Activated CD4-positive, alpha-beta T cell treated with anti-CD3 and anti-CD28 coated beads, Interleukin-2, amount 10 ng/mL, durations not matched to agents 7 days and 5 days (primary cell): ENCODE measurements at regions not wholly inside any gene's neighbourhood (a gene's known extent, or its start where the extent isn't known, plus 50 kb on each side); places are given as distances from the start of the nearest gene placed in this dataset.

Experiments
- CTCF ChIA-PET: fragments of 350-600 bp; sonication (Branson Sonifier 250); formaldehyde crosslinking; loops from one replicate; lab custom pipeline; 2021; ENCODE audit warnings: antibody characterized with exemption; lab: Charles Lee
- POLR2A ChIA-PET: fragments of 350-600 bp; sonication (Branson Sonifier 250); formaldehyde crosslinking; loops from one replicate; lab custom pipeline; 2021; ENCODE audit warnings: antibody characterized with exemption; lab: Charles Lee
- DNase-seq: peaks from one replicate; pipeline ENCODE4 v3.0.0-alpha.2; 2020
- H3K27ac Mint-ChIP-seq: one replicate; pipeline ENCODE4 v1.8.0; 2021; ENCODE audit warnings: mild to moderate bottlenecking, moderate library complexity, mixed read lengths
- H3K27me3 Mint-ChIP-seq: one replicate; pipeline ENCODE4 v1.8.0; 2021; ENCODE audit warnings: mixed read lengths
- H3K36me3 Mint-ChIP-seq: one replicate; pipeline ENCODE4 v1.8.0; 2021; ENCODE audit warnings: low read depth, mixed read lengths
- H3K4me1 Mint-ChIP-seq: one replicate; pipeline ENCODE4 v1.8.0; 2021; ENCODE audit warnings: mixed read lengths
- H3K4me3 Mint-ChIP-seq: one replicate; pipeline ENCODE4 v1.8.0; 2021; ENCODE audit warnings: mild to moderate bottlenecking, moderate library complexity, mixed read lengths
- H3K9me3 Mint-ChIP-seq: one replicate; pipeline ENCODE4 v1.8.0; 2021; ENCODE audit warnings: mixed read lengths

DNA sequence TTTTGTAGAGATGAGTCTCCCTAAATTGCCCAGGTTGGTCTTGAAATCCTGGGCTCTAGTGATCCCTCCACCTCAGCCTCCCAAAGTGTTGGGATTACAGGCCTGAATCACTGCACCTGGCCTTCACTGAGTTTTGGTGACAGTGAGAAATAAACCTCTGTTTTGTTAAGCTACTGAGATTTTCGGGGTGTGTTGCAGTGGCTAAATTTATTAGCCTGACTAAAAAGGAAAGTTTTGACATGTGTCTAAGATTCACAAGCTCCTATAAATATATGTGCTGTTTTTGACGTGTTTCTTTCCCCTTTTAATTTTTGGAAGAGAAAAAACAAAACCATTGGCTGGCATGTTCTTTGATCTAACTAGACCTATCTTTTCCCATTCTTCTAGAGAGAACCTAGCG lies 190.5 kb upstream of the MC4R start:
- no peaks in the 10 kb centered on the region for H3K4me1 Mint-ChIP-seq
- no peak overlapping the region for H3K27ac Mint-ChIP-seq
- no peak for DNase-seq
- CTCF ChIA-PET, result no interaction called here
- POLR2A ChIA-PET, result no interaction called here
- no peak overlapping the region for H3K4me3 Mint-ChIP-seq
- no peaks in the 10 kb centered on the region for H3K9me3 Mint-ChIP-seq
- no peaks in the 10 kb centered on the region for H3K36me3 Mint-ChIP-seq
- no peaks in the 10 kb centered on the region for H3K27me3 Mint-ChIP-seq

DNA sequence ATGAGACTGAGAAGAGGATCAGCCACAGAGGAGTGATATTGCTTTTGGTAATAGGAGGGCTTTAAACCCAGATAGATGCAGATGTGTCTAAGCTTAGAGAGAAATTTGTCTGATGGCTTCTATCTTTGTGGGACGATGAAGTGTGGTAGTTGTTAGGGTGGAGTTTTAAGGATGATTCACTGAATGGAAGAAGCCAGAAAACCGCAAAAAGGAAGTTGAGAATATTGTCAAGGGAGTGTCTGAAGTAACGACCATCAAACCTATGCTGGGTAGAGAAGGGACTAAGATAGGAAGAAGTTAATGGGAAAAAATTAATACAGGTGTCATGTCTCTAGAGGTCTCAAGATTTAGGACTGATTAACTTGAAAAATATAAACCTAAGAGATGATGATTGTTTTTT lies 195.6 kb upstream of the MC4R start:
- Mint-ChIP-seq H3K27ac (no peak overlapping the region), H3K4me1 (no peaks in the 10 kb centered on the region), H3K36me3 (no peaks in the 10 kb centered on the region), H3K9me3 (no peaks in the 10 kb centered on the region), H3K4me3 (no peak overlapping the region), H3K27me3 (no peaks in the 10 kb centered on the region)
- ChIA-PET POLR2A (no interaction called here), CTCF (no interaction called here)
- no peak for DNase-seq

DNA sequence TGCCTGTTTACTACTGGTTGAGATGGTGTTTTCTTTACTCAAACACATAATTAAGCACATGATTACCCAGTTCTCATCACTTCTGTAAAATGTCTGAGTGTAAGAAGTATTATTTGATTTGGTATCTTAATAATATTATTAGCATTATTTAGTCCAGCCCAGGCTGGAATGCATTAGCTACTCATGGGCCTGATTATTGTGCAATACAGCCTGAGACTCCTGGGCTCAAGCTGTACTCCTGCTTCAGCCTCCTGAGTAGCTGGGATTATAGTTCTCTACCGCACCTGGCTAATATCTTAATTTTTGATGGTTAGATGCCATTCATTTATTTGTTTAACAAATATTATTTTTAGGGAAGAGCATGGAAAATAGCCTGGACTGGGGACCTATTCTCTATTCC lies 197.6 kb upstream of the MC4R start:
- no peak overlapping the region for H3K4me3 Mint-ChIP-seq
- H3K9me3 Mint-ChIP-seq, result no peaks in the 10 kb centered on the region
- no peaks in the 10 kb centered on the region for H3K27me3 Mint-ChIP-seq
- H3K4me1 Mint-ChIP-seq, result no peaks in the 10 kb centered on the region
- ChIA-PET CTCF (no interaction called here), POLR2A (no interaction called here)
- H3K27ac Mint-ChIP-seq, result no peak overlapping the region
- DNase-seq, result no peak
- H3K36me3 Mint-ChIP-seq, result no peaks in the 10 kb centered on the region

DNA sequence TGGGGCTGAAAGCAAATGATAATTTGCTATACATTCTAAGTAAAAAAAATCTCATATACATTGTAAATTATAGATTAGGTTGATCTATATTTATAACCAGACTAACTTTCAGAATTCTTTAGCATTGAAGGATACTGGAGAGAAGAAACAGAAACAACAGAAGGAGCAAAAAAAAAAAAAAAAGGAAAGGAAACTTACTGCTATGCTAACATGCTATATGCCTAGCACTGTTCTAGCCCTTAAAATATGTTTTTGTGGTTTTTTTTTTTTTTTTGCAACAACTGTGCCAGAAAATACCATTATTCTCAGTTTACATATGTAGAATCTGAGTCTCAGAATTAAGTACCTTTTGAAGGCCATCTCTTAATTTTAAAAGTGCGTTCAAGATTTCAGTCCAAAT lies 204.9 kb upstream of the MC4R start:
- H3K27me3 Mint-ChIP-seq, result no peaks in the 10 kb centered on the region
- H3K9me3 Mint-ChIP-seq, result peaks cover 3% of the 10 kb centered on the region
- DNase-seq, result no peak
- H3K36me3 Mint-ChIP-seq, result no peaks in the 10 kb centered on the region
- no peak overlapping the region for H3K27ac Mint-ChIP-seq
- H3K4me1 Mint-ChIP-seq, result no peaks in the 10 kb centered on the region
- no peak overlapping the region for H3K4me3 Mint-ChIP-seq
- CTCF ChIA-PET, result no interaction called here
- POLR2A ChIA-PET, result no interaction called here

DNA sequence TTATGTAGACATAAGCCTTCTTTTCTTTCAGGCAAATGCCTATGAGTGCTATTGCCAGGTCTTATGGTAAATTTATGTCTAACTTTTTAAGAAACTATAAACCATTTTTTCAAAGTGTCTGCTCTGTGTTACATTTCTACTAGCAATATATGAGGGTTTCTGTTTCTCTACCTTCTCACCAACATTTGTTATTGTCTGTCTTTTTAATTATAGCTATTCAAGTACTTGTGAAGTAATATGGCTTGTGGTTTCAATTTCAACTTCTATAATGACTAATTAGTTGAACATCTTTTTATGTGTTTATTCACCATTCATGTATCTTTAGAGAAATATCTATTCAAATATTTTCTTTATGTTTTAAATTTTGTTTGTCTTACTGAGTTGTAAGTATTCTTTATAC lies 213.1 kb upstream of the MC4R start:
- H3K27me3 Mint-ChIP-seq, result no peaks in the 10 kb centered on the region
- H3K36me3 Mint-ChIP-seq, result no peaks in the 10 kb centered on the region
- DNase-seq, result no peak
- CTCF ChIA-PET, result interaction anchor here (1.1 kb wide), 1 partner anchor 1381 kb away, joined by 3 read pairs; no protein-coding TSS in a partner anchor
- no peak overlapping the region for H3K27ac Mint-ChIP-seq
- no peaks in the 10 kb centered on the region for H3K4me1 Mint-ChIP-seq
- POLR2A ChIA-PET, result no interaction called here
- peaks cover 3% of the 10 kb centered on the region for H3K9me3 Mint-ChIP-seq
- no peak overlapping the region for H3K4me3 Mint-ChIP-seq

DNA sequence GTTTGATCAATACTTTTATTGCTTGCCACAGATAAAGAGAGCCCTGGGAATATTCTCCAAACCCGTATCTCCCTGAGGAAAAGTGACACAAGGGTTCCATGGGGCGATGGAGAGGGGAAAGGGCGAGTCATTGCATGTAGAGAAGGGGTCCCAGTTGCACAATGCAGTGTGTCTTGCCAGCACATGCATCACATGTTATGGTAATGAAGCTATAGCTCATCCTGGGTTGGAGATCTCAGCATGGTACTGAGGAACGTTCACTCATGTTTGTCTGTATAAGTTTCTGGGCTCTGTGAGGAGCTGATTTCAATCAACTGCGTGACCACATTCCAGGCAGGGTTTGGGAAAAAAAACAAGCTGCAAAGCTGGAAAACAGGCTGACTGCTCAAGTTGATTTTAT lies 220.7 kb upstream of the MC4R start:
- CTCF ChIA-PET, result no interaction called here
- H3K27ac Mint-ChIP-seq, result no peak overlapping the region

DNA sequence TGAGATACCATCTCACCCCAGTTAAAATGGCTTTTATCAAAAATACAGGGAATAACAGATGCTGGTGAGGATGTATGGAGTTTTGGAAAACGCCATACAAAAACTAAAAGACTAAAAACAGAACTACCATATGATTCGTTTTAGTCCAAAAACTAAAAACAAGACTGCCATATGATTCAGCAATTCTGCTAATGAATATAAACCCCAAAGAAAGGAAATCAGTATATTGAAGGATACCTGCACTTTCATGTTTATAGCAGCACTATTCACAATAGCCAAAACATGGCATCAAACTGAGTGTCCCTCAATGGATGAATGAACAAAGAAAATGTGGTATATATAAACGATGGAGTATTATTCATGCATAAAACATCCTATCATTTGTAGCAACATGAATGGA lies 224.4 kb upstream of the MC4R start:
- Mint-ChIP-seq H3K27me3 (no peaks in the 10 kb centered on the region), H3K4me3 (no peak overlapping the region), H3K27ac (peak overlapping the region; percentile 63), H3K4me1 (no peaks in the 10 kb centered on the region), H3K9me3 (no peaks in the 10 kb centered on the region), H3K36me3 (no peaks in the 10 kb centered on the region)
- ChIA-PET CTCF (no interaction called here), POLR2A (no interaction called here)
- no peak for DNase-seq

More for the DNA sequence above, 220.7 kb upstream of the MC4R start:
- POLR2A ChIA-PET, result no interaction called here
- H3K27me3 Mint-ChIP-seq, result no peaks in the 10 kb centered on the region
- DNase-seq, result no peak
- H3K9me3 Mint-ChIP-seq, result no peaks in the 10 kb centered on the region
- H3K36me3 Mint-ChIP-seq, result no peaks in the 10 kb centered on the region
- H3K4me3 Mint-ChIP-seq, result no peak overlapping the region
- H3K4me1 Mint-ChIP-seq, result no peaks in the 10 kb centered on the region

DNA sequence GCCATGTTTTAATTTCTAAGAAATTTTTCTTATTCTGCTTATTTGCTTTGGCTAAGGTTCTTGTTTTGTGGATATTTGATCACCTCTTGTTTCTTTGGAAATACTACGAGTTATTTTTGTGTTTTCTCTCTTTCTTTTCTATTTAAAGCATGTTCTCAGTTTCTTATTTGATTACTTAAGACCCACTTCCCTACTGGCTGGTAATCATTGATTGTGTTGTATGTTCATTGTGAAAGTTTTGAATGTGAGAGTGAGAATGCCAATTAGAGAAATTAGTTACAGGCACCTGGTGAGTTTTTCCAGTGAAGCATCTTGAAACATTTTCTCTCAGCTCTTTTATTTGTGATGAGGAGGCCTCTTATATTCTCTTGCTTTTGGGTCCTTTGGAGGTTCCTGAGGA lies 226.7 kb upstream of the MC4R start:
- H3K4me1 Mint-ChIP-seq, result no peaks in the 10 kb centered on the region
- H3K9me3 Mint-ChIP-seq, result no peaks in the 10 kb centered on the region
- H3K4me3 Mint-ChIP-seq, result no peak overlapping the region
- CTCF ChIA-PET, result no interaction called here
- POLR2A ChIA-PET, result no interaction called here
- no peaks in the 10 kb centered on the region for H3K36me3 Mint-ChIP-seq
- no peak for DNase-seq
- H3K27me3 Mint-ChIP-seq, result no peaks in the 10 kb centered on the region
- H3K27ac Mint-ChIP-seq, result no peak overlapping the region

DNA sequence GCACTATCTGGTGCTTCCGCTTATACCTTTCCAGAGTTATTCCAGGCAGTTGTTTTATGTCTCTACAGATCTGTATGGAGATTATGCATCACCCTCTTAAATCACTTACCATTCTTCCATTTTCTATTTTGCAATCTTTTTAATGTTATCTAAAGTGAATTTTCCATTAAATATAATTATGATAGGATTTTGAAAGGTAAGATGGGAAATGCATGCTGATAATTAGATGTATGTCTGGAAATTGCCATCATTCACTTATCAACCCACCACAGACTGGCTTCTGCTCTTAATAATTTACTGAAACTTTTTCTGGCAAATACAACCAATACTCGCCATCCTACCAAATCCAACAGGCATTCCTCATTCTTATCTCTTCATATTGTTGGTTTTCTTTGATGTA lies 227.4 kb upstream of the MC4R start:
- H3K9me3 Mint-ChIP-seq, result no peaks in the 10 kb centered on the region
- ChIA-PET POLR2A (no interaction called here), CTCF (no interaction called here)
- H3K4me3 Mint-ChIP-seq, result no peak overlapping the region
- no peak for DNase-seq
- no peak overlapping the region for H3K27ac Mint-ChIP-seq
- no peaks in the 10 kb centered on the region for H3K4me1 Mint-ChIP-seq
- no peaks in the 10 kb centered on the region for H3K27me3 Mint-ChIP-seq
- H3K36me3 Mint-ChIP-seq, result no peaks in the 10 kb centered on the region

DNA sequence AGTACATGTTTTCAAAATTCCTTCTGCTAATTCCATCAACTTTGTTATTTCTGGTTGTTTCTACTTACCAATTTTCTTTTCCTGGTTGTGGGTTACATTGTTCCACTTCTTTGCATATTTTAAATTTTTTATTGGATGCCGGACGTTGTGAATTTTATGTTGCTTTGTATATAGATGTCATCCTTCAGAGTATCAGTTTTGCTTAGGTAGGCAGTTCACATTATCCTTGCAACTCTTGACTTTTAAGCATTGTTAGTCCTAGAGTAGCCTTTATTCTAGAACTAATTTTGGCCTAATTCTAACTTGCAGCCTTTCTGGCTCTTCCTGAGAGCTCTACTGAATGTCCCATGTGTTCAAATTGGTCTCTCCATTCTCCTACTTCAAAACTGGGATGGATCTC lies 228.7 kb upstream of the MC4R start:
- Mint-ChIP-seq H3K27ac (no peak overlapping the region), H3K4me3 (no peak overlapping the region), H3K36me3 (no peaks in the 10 kb centered on the region), H3K9me3 (no peaks in the 10 kb centered on the region), H3K4me1 (no peaks in the 10 kb centered on the region), H3K27me3 (no peaks in the 10 kb centered on the region)
- POLR2A ChIA-PET, result no interaction called here
- no peak for DNase-seq
- CTCF ChIA-PET, result no interaction called here

DNA sequence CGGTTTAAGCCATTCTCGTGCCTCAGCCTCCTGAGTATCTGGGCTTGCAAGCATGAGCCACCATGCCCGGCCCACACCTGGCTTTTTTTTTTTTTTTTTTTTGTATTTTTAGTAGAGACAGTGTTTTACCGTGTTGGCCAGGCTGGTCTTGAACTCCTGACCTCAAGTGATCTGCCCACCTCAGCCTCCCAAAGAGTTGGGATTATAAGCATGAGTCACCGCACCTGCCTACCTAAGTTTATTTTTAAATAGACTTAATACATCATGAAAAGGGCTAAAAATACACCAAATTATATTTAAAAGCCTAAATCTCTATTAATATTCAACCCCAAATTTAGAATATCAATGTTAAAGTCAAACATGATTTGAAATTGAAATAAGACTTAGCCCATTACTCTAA lies 250.8 kb upstream of the MC4R start:
- no peaks in the 10 kb centered on the region for H3K27me3 Mint-ChIP-seq
- H3K4me3 Mint-ChIP-seq, result no peak overlapping the region
- peaks cover 3% of the 10 kb centered on the region for H3K9me3 Mint-ChIP-seq
- H3K27ac Mint-ChIP-seq, result no peak overlapping the region
- no peak for DNase-seq
- no peaks in the 10 kb centered on the region for H3K36me3 Mint-ChIP-seq
- CTCF ChIA-PET, result no interaction called here
- POLR2A ChIA-PET, result no interaction called here
- H3K4me1 Mint-ChIP-seq, result no peaks in the 10 kb centered on the region

DNA sequence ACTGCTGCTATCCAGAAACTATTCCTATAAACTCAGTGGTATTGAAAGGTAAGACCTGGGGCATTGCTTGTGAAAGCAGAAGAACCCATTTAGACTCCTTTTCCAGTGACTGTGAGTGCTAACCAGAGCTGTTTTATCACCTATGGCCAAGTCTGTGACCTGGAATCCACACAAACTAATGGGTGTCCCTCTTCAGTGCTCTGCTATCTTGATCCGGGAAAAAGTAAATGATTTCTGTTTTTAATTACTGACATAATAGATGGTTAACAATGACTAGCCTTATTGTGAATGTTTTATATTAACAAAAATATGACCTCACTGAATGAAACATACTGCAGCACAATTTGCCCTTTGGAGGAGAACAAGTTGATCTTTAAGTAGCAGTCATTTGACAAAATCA lies 251.6 kb upstream of the MC4R start:
- Mint-ChIP-seq H3K9me3 (peaks cover 3% of the 10 kb centered on the region), H3K36me3 (no peaks in the 10 kb centered on the region), H3K27me3 (no peaks in the 10 kb centered on the region), H3K4me1 (no peaks in the 10 kb centered on the region), H3K4me3 (no peak overlapping the region), H3K27ac (no peak overlapping the region)
- DNase-seq, result no peak
- CTCF ChIA-PET, result no interaction called here
- POLR2A ChIA-PET, result no interaction called here

DNA sequence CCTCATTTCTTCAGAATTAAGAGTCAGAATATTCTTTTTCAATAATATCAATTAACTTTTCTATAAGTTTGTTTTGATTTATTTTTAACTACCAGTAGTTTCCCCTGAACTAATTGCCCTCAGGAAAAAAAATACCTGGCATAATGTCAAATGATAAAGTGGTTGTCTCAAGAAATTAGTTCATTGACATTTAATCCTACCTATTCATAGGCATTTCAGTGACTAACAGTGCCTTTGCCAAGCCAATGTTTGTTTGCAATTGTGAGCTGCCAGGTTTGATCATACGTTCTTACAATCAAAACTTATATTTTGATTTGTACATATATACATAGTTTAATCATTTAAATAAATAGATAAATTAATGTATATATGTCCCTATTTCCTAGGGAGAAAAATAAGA lies 267.3 kb upstream of the MC4R start:
- CTCF ChIA-PET, result no interaction called here
- H3K36me3 Mint-ChIP-seq, result no peaks in the 10 kb centered on the region

DNA sequence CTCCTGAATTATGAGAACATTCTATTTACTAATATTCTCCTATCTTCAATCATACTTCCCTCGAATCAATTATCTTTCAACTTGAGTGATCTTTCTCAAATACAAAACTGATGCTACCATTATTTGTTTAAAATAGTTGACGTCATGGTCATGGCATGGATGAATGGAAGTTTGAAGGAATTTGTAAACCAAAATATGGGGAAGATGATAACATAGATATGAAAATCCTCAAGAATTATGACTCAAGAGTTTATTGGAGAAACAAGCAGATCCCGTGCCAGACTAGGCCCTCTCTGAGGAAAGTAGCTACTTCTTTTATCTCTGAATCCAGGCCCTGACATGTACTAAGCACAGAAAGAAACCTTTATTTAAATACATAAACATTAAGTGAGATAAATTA lies 270.4 kb upstream of the MC4R start:
- Mint-ChIP-seq H3K4me3 (no peak overlapping the region), H3K36me3 (no peaks in the 10 kb centered on the region), H3K27me3 (no peaks in the 10 kb centered on the region), H3K27ac (no peak overlapping the region), H3K9me3 (no peaks in the 10 kb centered on the region), H3K4me1 (no peaks in the 10 kb centered on the region)
- ChIA-PET CTCF (no interaction called here), POLR2A (no interaction called here)
- DNase-seq, result no peak

More for the DNA sequence above, 267.3 kb upstream of the MC4R start:
- POLR2A ChIA-PET, result no interaction called here
- Mint-ChIP-seq H3K27ac (no peak overlapping the region), H3K4me3 (no peak overlapping the region), H3K4me1 (no peaks in the 10 kb centered on the region), H3K9me3 (peaks cover 4% of the 10 kb centered on the region), H3K27me3 (no peaks in the 10 kb centered on the region)
- DNase-seq, result no peak
